ENCODE measurements at regions not wholly inside any gene's neighbourhood (a gene's known extent, or its start where the extent isn't known, plus 50 kb on each side); places are given as distances from the start of the nearest gene placed in this dataset.

- no peak for DNase-seq
Measured at GRCh38 chr16:86836503-86837129, 258.3 kb downstream of the FOXL1 start.

GRCh38 chr16:86843812-86844211, 265.5 kb downstream of the FOXL1 start:
- no peak overlapping the region for H3K27ac ChIP-seq
- no peaks in the 10 kb centered on the region for H3K4me1 ChIP-seq
- H3K4me3 ChIP-seq = no peak overlapping the region
- no peak for ATAC-seq
- no peaks in the 10 kb centered on the region for H3K9me3 ChIP-seq
- no peaks in the 10 kb centered on the region for H3K27me3 ChIP-seq
- no peaks in the 10 kb centered on the region for H3K36me3 ChIP-seq
- DNase-seq = no peak
- TF ChIP-seq CTCF (IDR thresholded peaks at IDR 0.05) = no peak
- intact Hi-C loops (cut with DNase I) = no loop called here

More at GRCh38 chr16:86836503-86837129, 258.3 kb downstream of the FOXL1 start:
- Histone ChIP-seq H3K4me3 (no peak overlapping the region), H3K36me3 (no peaks in the 10 kb centered on the region), H3K27me3 (no peaks in the 10 kb centered on the region), H3K27ac (no peak overlapping the region), H3K4me1 (no peaks in the 10 kb centered on the region), H3K9me3 (no peaks in the 10 kb centered on the region)
- ATAC-seq = no peak
- intact Hi-C loops (cut with DNase I) = no loop called here
- no peak for TF ChIP-seq CTCF (IDR thresholded peaks at IDR 0.05)

- Histone ChIP-seq H3K4me1 (no peaks in the 10 kb centered on the region), H3K27me3 (no peaks in the 10 kb centered on the region), H3K36me3 (no peaks in the 10 kb centered on the region), H3K27ac (no peak overlapping the region), H3K4me3 (no peak overlapping the region), H3K9me3 (no peaks in the 10 kb centered on the region)
- intact Hi-C loops (cut with DNase I) = no loop called here
- DNase-seq (no peak), ATAC-seq (no peak)
- TF ChIP-seq CTCF (IDR thresholded peaks at IDR 0.05) = no peak
Measured at GRCh38 chr16:86844695-86845094, 266.3 kb downstream of the FOXL1 start.

- Histone ChIP-seq H3K4me3 (no peak overlapping the region), H3K36me3 (no peaks in the 10 kb centered on the region), H3K27ac (no peak overlapping the region), H3K4me1 (no peaks in the 10 kb centered on the region), H3K9me3 (no peaks in the 10 kb centered on the region), H3K27me3 (no peaks in the 10 kb centered on the region)
- DNase-seq = no peak
- intact Hi-C loops (cut with DNase I) = no loop called here
- no peak for ATAC-seq
- TF ChIP-seq CTCF (IDR thresholded peaks at IDR 0.05) = no peak
Measured at GRCh38 chr16:86846136-86846535, 267.8 kb downstream of the FOXL1 start.

- DNase-seq (no peak), ATAC-seq (no peak)
- Histone ChIP-seq H3K4me1 (no peaks in the 10 kb centered on the region), H3K4me3 (no peak overlapping the region), H3K9me3 (no peaks in the 10 kb centered on the region), H3K27ac (no peak overlapping the region), H3K27me3 (no peaks in the 10 kb centered on the region), H3K36me3 (no peaks in the 10 kb centered on the region)
- TF ChIP-seq CTCF (IDR thresholded peaks at IDR 0.05) = no peak
- intact Hi-C loops (cut with DNase I) = no loop called here
Measured at GRCh38 chr16:86848821-86849220, 270.5 kb downstream of the FOXL1 start.

GRCh38 chr16:86850670-86851069, 272.3 kb downstream of the FOXL1 start:
- no peak for DNase-seq
- Histone ChIP-seq H3K4me3 (no peak overlapping the region), H3K4me1 (no peaks in the 10 kb centered on the region), H3K36me3 (no peaks in the 10 kb centered on the region), H3K27ac (no peak overlapping the region), H3K9me3 (no peaks in the 10 kb centered on the region), H3K27me3 (no peaks in the 10 kb centered on the region)
- intact Hi-C loops (cut with DNase I) = no loop called here
- no peak for TF ChIP-seq CTCF (IDR thresholded peaks at IDR 0.05)
- ATAC-seq = no peak

Data from upper lobe of right lung (tissue), 1 donor.